ENCODE measurements at regions not wholly inside any gene's neighbourhood (a gene's known extent, or its start where the extent isn't known, plus 50 kb on each side); places are given as distances from the start of the nearest gene placed in this dataset.
A peak's percentile ranks its signal among the peaks of the same experiment; 100 is the strongest.
"Not testable (repeated sequence)": the region's sequence is repeated elsewhere in the genome, so short reads cannot be mapped to it uniquely, and the experiment has no call there.

DNA sequence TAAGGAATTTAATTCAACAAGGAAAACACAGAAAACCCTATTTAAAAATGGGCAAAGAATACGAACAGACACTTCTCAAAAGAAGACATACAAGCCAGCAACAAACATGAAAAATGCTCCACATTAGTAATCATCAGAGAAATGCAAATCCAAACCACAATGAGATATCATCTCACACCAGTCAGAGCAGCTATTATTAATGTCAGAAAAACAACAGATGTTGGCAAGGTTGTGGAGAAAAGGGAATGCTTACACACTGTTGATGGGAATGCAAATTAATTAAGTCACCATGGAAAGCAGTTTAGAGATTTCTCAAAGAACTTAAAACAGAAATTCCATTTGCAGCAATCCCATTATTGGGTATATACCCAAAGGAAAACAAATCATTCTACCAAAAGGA is 55.2 kb downstream of the GCC1 start:
- DNase-seq, result no peak

DNA sequence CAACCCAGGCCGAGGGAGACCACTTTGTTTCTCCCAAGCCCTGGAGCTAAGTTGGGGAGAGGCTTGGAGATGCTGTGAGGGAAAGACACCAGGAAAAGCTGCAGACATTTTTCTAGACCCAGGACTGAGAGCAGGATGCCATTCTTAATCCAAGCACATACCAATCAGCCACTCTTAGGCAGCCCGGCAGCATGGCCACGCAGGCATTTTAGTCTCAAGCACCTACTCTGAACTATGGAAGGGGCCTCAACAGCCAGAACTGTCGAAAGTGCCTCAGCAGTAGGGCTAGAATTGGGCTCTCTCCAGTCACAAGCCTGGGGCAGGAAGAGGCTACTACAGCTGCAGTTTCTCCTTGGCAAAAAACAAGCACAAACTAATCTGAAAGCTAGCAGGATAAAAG is 57.8 kb downstream of the GCC1 start:
- no peak for DNase-seq

DNA sequence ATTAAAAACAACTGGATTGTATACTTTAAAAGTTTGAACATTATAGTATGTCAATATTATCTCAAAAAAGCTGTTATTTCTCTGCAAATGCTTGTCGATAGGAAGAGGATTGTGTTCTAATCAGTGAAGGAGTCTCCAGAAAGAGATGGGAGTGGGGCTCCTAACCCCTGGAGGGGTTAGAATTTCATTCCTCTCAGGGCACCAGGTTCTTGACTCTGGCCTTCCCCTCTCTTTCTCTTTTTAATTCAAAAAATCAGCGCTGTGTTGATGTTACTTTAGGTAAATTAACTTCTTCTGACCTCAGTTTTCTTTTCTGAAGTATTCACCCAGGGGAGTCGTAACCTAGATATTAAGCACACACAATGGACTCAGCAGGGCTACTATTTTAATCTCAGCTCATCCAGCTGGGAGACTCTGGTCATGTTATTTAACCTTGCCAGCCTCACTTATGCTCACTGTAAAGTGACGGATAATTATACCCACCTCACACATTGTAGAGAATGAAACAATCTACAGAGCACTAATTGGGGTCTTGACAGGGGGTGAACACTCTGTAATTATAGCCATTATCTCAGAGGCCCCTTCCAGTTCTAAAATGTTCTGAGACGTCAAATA is 59.4 kb downstream of the GCC1 start:
- no peak for DNase-seq

DNA sequence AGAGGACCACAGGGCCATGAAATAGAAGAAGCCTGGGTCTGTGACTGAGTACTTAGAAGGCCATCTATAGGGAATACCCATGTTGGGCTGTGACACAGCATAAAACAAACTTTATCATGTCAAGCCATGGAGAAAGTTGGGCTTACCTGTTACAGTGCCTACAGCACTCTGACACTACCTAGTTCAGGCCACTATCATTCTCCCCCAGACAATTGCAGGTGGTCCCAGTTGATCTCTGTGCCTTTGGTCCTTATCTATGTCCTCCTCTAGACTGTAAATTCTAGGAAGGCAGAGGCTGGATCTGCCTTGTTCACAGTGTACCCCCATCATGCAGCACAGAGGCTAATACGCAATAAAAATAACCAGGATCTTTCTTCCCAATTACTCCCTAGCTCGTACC is 69.1 kb downstream of the GCC1 start:
- DNase-seq, result no peak

DNA sequence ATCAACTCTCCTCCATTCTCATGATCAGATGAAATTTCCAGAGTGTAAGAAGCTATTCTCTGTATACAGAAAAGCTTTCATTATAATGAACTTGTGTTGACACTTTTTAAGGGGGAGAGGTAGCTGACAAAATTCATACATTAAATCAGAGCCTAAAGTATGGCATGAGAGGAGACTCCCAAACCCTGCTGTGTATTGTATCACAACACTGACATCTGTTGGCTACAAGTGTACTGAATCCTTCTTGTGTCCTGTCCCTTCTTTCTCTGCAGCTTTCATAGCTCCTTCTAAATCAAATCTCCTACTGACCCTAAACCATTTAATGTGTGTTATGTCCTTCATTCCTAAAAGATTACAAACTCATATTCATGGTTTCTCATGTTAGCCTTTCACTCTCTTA is 70.9 kb downstream of the GCC1 start:
- DNase-seq, result no peak

DNA sequence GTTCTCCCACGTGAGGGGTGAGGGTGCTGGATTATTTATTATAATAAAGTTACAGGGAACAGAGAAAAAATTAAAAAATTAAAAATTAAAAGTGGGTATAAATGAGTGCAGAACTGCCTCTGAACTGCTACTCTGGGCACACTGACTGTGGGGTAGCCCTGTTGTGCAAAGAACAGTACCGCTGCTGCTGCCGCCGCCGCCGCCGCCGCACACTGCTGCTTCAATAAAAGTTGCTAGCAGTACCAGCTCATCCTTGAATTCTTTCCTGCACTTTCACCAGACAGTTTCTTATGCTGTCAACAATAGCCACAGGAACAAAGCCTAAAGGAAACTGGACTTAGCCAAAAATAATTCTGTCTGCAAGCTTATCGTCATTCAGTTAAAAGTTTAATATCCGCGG is 72.1 kb downstream of the GCC1 start:
- no peak for DNase-seq

DNA sequence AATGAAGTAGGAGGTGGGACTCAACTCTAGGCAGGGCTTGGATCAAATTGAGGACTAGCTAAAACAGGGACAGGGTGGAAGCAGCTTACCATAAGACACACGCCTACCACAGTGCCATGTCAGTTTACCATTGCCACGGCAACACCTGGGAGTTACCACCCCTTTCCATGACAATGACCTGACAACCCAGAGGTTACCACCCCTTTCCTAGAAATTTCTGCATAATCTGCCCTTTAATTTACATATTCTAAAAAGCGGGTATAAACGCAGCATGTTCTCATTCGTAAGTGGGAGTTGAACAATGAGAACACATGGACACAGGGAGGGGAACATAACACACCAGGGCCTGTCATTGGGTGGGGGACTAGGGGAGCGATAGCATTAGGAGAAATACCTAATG is 72.7 kb downstream of the GCC1 start:
- DNase-seq, result no peak

DNA sequence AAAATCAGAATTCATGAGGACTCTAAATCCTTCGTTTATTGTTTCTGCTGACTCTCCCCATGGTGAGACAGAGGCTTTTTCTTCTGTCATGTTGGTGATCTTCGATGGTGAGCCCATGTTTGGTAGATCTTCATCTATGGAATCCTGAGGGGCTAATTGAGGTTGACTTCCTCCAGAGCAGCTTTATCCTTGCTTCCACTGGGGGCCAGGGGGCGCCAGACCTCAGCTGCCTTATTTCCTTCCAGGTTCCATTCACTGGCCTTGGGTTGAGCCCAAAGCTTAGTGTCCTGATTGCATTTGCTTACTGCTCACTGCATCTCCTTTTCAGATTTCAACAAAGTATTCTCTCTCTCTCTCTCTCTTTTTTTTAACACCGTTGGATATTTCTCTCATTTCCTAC is 80.7 kb downstream of the GCC1 start:
- DNase-seq, result peak; percentile 42

DNA sequence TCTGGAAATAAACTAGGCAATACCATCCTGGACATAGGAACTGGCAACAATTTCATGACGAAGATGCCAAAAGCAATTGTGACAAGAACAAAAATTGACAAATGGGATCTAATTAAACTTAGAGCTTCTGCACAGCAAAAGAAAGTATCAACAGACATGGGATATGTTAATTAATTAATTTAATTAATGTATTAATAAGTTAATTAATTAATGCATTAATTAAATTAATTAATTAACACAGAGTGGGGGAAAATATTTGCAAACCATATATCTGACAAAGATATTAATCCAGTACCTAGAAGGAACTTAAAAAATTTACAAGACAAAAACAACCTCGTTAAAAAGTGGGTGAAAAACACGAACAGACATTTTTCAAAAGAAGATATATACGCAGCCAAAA is 83.6 kb downstream of the GCC1 start:
- DNase-seq, result no peak

DNA sequence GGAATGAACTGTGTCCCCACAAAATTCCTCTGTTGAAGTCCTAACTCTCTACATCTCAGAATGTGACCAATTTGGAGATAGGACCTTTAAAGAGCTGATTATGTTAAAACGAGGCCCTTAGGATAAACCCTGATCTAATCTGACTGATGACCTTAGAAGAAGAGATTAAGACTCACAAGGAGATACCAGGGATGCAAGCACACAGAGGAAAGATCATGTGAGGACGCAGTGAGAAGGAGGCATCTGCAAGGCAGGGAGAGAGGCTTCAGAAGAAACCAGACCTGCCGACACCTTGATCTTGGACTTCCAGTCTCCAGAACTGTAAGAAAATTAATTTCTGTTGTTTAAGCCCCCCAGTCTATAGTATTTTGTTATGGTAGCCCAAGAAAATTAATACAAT is 94.9 kb upstream of the ZNF800 start:
- no peak for DNase-seq

DNA sequence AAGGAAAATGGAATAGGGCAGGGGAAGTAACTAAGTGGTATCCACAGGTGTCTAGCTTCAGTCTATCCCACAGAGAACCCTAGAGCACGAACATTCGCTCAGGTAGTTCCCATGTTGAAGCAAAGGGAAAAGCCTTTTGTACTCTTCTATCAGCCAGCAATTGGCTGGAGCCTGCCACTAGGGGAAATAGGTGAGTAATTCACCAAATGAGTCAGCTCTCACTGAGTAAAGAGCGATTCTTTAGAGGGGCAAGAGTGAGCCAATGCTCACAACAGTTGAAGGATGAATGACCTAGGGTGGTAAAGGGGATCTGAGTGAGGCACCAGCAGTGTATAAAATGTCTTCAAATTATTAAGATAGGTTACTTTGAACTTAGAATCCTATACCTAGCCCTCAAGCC is 94.1 kb upstream of the ZNF800 start:
- DNase-seq, result peak; percentile 18

DNA sequence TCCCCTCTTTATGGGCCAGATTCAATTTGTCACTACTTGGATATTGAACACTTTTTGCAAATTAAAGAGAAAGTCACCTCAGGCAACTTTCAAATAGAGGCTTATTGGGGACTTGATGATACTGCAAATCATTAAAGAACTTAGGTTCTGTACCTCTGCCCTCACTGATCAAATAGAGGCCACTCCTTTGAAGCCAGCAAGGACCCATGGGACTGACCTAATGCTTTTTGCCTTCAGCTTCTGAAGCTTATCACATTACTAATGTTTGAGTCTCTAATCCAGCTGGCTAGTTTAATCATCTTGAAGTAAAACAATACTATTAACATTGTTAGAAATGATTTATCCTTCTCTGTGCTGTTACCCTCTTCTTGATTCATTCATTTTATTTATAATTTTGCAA is 93.0 kb upstream of the ZNF800 start:
- DNase-seq, result no peak

DNA sequence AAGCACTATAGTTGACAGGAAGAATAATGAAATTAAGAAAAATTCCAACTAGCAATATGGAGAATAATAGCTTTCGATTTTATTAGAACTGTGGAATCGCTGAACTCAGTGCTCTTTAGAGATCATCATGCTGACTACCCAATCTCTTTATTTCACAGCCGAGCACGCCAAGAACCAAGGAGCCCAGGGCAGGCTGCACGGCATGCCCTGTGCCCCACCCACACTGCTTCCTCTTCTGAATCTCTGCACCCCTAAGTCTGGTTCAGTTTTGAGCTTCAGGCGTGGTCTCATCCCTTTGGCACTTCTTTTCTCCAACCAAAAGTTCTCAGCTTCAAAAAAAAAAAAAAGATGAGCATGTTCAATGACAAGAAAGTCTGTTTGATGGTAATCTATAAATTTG is 92.4 kb upstream of the ZNF800 start:
- no peak for DNase-seq

DNA sequence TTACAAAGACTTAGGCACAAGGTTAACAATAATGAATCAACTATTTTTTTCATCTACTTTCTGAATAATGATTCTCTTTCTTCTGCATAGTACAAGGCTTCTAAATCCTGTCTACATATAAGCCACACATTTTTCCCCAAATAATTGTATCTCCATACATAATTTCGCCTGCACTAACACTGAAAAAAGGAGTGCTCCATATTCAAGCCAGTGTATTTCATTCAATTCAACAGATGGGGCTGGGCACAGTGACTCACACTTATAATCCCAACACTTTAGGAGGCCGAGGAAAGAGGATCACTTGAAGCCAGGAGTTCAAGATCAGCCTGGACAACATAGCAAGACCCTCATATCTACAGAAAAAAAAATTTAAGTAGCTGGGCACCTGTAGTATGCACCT is 86.0 kb upstream of the ZNF800 start:
- DNase-seq, result no peak

DNA sequence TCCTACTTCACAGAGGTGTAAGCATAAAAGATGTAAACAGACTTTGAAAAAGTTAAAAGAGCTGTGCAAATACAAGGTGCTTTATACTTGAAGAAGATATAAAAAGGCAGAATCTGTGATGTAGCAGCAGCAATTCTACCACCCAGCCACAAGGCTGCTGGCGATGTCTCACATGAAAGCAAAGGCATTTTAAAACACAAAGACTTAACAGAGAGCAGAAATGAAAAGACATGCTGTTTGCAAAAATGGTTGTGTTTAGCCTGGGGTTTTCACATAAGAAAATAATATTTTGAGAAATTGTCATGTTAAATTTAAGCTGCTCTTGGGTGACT is 85.5 kb upstream of the ZNF800 start:
- no peak for DNase-seq

DNA sequence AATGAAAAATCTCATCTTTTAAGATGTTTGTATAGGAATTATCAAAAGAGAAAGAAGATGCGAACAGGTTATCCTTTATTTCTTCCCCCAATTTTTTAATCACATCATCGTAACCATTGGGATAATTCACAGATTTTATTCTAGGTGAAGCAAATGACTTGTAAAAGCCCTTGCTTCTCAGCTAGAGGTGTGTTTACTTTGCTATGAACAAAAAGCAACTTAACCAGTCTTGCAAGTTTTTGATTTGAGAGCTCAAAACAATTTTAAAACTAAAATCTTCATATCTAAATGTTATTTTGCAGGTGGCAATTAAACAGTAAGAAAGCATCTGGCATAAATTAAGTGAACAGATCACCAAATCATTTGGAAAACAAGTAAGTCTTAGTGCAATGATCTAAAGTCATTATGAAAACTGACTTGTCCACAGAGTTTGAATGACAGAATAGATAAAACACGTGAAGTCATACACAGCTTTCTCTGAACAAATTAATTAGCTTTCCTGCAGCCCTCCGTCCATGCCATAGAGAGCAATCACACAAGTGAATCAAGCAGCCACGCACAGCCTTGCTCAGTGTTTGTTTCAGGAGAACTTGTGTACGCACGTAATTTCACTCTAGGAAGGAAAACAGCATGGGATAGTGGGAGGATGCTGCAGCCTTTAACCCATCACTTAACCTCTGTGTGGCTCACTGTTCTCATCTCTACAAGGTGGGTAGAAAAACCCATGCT is 85.0 kb upstream of the ZNF800 start:
- no peak for DNase-seq

DNA sequence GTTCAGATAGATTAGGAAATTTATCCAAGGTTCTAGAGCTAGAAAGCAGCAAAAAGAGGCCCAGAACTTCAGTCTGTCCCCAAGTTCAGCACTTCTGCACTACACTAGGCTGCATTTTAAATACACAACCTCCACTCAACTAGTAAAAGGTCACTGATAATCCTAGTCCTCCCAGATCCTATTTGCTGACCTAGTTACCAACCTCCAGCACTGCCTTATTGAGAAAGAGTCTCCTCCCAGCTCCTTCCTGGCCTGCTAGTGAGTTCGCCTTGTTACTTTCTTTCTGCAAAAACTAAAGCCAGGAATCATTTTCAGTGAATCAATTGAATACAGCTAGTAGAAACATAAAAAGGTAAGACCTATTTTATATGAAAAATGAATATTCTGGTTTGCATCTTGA is 84.1 kb upstream of the ZNF800 start:
- DNase-seq, result no peak

DNA sequence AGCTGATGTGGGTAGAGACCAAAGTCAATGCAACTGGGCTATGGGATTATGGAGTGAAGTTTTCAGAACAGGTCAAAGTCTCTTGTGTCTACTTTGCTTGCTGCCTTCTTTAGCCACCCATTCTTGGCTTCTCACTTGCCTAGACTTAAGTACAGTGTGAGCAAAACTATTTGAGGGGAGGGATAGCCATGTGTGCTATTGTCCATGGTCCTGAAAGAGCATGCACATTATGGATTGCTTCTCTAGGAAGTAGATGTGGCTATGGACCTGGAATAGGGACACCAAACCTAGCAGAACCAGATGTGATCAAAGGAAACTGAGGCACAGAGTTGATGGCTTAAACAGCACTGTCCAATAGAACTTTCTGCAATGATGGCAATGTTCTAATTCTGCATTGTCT is 81.9 kb upstream of the ZNF800 start:
- DNase-seq, result no peak

DNA sequence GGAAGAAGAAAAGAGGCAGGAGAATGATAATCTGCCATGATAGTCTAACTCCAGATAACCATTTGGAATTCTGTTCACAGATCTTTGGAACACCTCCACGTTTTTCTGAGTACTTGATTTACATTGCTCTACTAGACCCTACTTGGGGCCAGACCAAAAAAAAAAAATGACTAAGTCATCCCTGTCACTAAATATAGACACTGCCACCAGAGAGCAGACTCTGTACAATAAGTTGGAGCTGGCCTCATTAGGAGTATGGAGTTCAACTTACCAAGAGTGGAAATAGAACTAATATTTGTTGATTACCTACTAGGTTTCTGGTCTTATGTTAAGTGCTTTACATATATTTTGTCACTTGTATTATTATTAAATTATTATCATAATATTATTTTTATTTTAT is 80.9 kb upstream of the ZNF800 start:
- DNase-seq, result no peak

DNA sequence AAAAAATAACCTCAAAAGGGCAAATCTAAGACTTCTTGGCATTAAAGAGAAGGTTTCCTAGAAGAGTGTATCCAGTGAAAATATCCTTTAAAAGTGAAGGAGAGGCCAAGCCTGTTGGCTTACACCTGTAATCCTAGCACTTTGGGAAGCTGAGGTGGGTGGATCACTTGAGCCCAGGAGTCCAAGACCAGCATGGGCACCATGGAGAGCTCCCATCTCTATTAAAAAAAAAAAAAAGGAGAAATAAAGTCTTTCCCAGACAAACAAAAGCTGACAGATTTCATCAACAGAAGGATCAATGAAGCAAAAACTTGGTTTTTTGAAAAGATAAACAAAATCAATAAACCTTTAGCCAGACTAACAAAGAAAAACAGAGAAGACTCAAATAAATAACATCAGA is 67.6 kb upstream of the ZNF800 start:
- DNase-seq, result no peak

DNA sequence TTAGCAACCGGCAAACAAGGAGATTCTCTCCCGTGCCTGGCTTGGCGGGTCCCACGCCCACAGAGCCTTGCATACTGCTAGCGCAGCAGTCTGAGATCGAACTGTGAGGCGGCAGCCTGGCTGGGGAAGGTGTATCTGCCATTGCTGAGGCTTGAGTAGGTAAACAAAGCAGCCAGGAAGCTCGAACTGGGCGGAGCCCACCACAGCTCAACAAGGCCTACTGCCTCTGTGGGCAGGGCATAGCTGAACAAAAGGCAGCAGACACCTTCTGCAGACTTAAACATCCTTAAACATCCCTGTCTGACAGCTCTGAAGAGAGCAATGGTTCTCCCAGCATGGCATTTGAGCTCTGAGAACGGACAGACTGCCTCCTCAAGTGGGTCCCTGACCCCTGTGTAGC is 58.8 kb upstream of the ZNF800 start:
- not testable (repeated sequence) for DNase-seq

DNA sequence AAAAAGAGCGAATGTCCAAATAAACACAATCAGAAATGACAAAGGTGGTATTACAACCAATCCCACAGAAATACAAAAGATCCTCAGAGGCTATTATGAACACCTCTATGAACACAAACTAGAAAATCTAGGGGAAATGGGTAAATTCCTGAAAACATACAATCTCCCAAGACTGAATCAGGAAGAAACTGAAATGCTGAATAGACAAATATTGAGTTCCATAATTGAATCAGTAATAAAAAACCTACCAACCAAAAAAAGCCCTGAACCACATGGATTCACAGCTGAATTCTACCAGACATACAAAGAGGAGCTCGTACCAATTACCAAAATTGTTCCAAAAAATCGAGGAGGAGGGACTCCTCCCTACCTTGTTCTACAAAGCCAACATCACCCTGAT is 56.1 kb upstream of the ZNF800 start:
- DNase-seq, result no peak

DNA sequence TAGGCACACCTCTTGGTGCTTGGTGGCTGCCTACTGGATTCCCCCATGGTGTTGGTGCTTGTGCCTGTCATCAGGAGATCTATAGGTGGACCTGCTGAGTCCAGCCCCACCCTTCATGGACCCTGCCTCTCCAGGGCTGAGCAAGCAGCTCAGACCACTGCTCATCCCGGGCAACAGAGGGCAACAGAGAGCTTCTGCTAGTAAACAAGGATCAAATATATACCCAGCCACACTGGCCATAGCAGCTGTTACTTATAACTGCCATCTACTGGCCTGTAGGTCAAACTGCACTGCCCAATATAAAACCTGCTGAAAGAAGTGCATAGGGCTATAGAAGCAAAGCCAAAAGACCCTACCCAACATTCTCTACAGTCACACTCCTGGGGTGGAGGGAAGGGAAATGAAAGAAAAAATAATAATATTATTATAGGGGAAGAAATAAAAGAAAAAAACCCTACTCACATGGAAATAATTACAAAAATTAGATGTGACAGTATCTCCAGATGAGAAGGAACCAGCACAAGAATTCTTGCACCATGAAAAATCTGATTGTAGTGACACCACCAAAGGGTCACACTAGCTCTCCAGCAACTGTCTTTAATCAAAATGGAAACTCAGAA is 54.9 kb upstream of the ZNF800 start:
- peak; percentile 57 for DNase-seq

DNA sequence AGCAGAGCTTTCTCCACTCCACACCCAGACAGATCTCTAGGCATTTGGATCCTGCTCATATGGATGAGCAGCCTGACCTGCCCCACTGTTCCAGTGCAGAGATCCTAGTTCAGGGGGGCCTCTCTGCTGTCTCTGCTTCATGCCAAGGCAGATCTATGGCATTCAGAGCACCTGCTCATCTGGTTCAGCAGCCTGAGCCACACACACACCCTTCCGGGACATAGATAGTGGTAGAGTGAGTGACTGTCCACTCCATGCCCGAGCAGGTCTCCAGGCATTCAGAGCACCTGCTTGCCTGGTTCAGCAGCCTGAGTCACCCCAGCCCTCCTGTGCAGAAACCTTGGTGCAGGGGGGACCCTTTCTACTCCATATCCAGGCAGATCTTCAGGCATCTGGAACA is 54.3 kb upstream of the ZNF800 start:
- no peak for DNase-seq

Data from stimulated activated CD4-positive, alpha-beta T cell treated with anti-CD3 and anti-CD28 coated beads, Interleukin-15, amount 100 ng/mL, for 24 hours (primary cell).